Panc1 (cell line): ENCODE measurements at regions not wholly inside any gene's neighbourhood (a gene's known extent, or its start where the extent isn't known, plus 50 kb on each side); places are given as distances from the start of the nearest gene placed in this dataset.

Experiments used
- ATAC-seq: fragments of 200-7000 bp; cut with Tn5 transposase; 2 replicates; pipeline ENCODE4 v1.9.1; 2020; ENCODE audit warnings: mild to moderate bottlenecking, moderate library complexity
- BruUV-seq: library from RNA; stranded (reverse); fragments of 400-500 nt; replicated peaks from 2 replicates; lab custom pipeline; 2021; lab: Mats Ljungman, UMichigan
- CTCF ChIA-PET: fragments of 300-600 bp; sonication (Branson Sonifier 250); formaldehyde crosslinking; loops from one replicate; lab custom pipeline; 2022; ENCODE audit warnings: antibody characterized with exemption; lab: Charles Lee
- POLR2A ChIA-PET: fragments of 300-600 bp; sonication (Branson Sonifier 250); formaldehyde crosslinking; loops from one replicate; lab custom pipeline; 2022; ENCODE audit warnings: antibody characterized with exemption; lab: Charles Lee
- DNase-seq: peaks from one replicate; pipeline ENCODE4 v3.0.0-alpha.2; 2010; ENCODE audit warnings: low read depth, low spot score
- H3K27ac ChIP-seq: 2 replicates; pipeline ENCODE4 v1.5.1; 2011; ENCODE audit warnings: mild to moderate bottlenecking, low read length, inconsistent platforms
- H3K27me3 ChIP-seq: fragments of 200-500 bp; sonication (Bioruptor generic); 2 replicates; pipeline ENCODE4 v1.6.0; 2014; ENCODE audit warnings: low read length, inconsistent platforms; ENCODE audit not compliant: control insufficient read depth, insufficient read depth
- H3K36me3 ChIP-seq: fragments of 200-500 bp; sonication (Bioruptor generic); 2 replicates; pipeline ENCODE4 v1.5.1; 2014; ENCODE audit warnings: inconsistent platforms, mild to moderate bottlenecking, low read length, moderate library complexity; ENCODE audit not compliant: control insufficient read depth, insufficient read depth
- H3K4me1 ChIP-seq: 2 replicates; pipeline ENCODE4 v1.5.1; 2011; ENCODE audit warnings: inconsistent platforms, mild to moderate bottlenecking, low read length, moderate library complexity; ENCODE audit not compliant: control insufficient read depth, insufficient read depth
- H3K4me3 ChIP-seq, 2 experiments: 2 replicates each; pipeline ENCODE4 v1.5.1; 2011 to 2012; ENCODE audit warnings: low read depth in 2 of 2, low read length in 2 of 2, mild to moderate bottlenecking in 2 of 2, inconsistent platforms in 1 of 2, moderate library complexity in 1 of 2
- H3K9me3 ChIP-seq: fragments of 200-500 bp; sonication (Bioruptor generic); 2 replicates; pipeline ENCODE4 v1.5.1; 2014; ENCODE audit warnings: low read depth, mild to moderate bottlenecking, inconsistent platforms, low read length, moderate library complexity; ENCODE audit not compliant: control insufficient read depth, insufficient read depth
- CTCF ChIP-seq: fragments of 450-650 bp; IDR thresholded peaks from 2 replicates; pipeline ENCODE4 v1.5.1; 2017; ENCODE audit warnings: mild to moderate bottlenecking
- POLR2AphosphoS5 ChIP-seq: IDR thresholded peaks from 2 replicates; pipeline ENCODE4 v1.6.1; 2012; ENCODE audit warnings: mild to moderate bottlenecking, low read depth, low read length, moderate library complexity
- REST ChIP-seq, 2 experiments: IDR thresholded peaks; 2 replicates each; pipeline ENCODE4 v1.6.1; 2011 to 2012; ENCODE audit warnings: low read depth in 2 of 2, control low read depth in 1 of 2, low read length in 1 of 2, mild to moderate bottlenecking in 1 of 2, moderate library complexity in 1 of 2; ENCODE audit not compliant: insufficient read depth in 1 of 2
- SIN3A ChIP-seq: IDR thresholded peaks from 2 replicates; pipeline ENCODE4 v1.6.1; 2012; ENCODE audit warnings: low read depth, mild to moderate bottlenecking, low read length, moderate library complexity, borderline replicate concordance; ENCODE audit not compliant: insufficient read depth
- TCF7L2 ChIP-seq: IDR thresholded peaks from 2 replicates; pipeline ENCODE4 v1.6.1; 2011; ENCODE audit warnings: mild to moderate bottlenecking, low read depth, low read length, inconsistent platforms
- in situ Hi-C: cut with HindIII; loops from 2 replicates; pipeline ENCODE4 v1.10.0; 2016; ENCODE audit warnings: low sequenced_read_pairs, low pct_unique_long_range_greater_than_20kb
- intact Hi-C: fragments of 100-400 bp; cut with micrococcal nuclease; formaldehyde crosslinking; loops from one replicate; pipeline ENCODE4 v1.10.0; 2022; ENCODE audit not compliant: unreplicated experiment

- ATAC-seq, result no peak
- DNase-seq, result no peak
- ChIA-PET CTCF (no interaction called here), POLR2A (no interaction called here)
- no peak overlapping the region for H3K4me3 ChIP-seq
- no peaks in the 10 kb centered on the region for H3K9me3 ChIP-seq
- no TSS peak for BruUV-seq
- intact Hi-C loops (no loop called here), in situ Hi-C loops (no loop called here)
- H3K36me3 ChIP-seq, result no peaks in the 10 kb centered on the region
- TF ChIP-seq POLR2AphosphoS5, result no peak
- TF ChIP-seq TCF7L2, result no peak
- no peak for TF ChIP-seq SIN3A
- TF ChIP-seq REST (IDR thresholded peaks at IDR 0.05; ENCODE audit: insufficient read depth in 1 of 2, low read depth in 2 of 2, low read length in 1 of 2), result no peak
- TF ChIP-seq CTCF, result no peak
- H3K4me1 ChIP-seq, result no peaks in the 10 kb centered on the region
- no peak overlapping the region for H3K27ac ChIP-seq
- peaks cover 47% of the 10 kb centered on the region for H3K27me3 ChIP-seq
Observed at GRCh38 chr10:123606006-123606405, 60.1 kb upstream of the GPR26 start.

- TF ChIP-seq TCF7L2 (no peak), POLR2AphosphoS5 (no peak), SIN3A (no peak), CTCF (no peak)
- no peak overlapping the region for H3K4me3 ChIP-seq
- in situ Hi-C loops (no loop called here), intact Hi-C loops (no loop called here)
- H3K36me3 ChIP-seq, result no peaks in the 10 kb centered on the region
- POLR2A ChIA-PET, result no interaction called here
- DNase-seq, result no peak
- no TSS peak for BruUV-seq
- no peak overlapping the region for H3K27ac ChIP-seq
- ATAC-seq, result no peak
- CTCF ChIA-PET, result no interaction called here
- H3K4me1 ChIP-seq, result no peaks in the 10 kb centered on the region
- no peaks in the 10 kb centered on the region for H3K9me3 ChIP-seq
- H3K27me3 ChIP-seq, result peaks cover 50% of the 10 kb centered on the region
Observed at GRCh38 chr10:123606955-123607354, 59.2 kb upstream of the GPR26 start.

- no peak overlapping the region for H3K4me3 ChIP-seq
- POLR2A ChIA-PET, result no interaction called here
- ATAC-seq (no peak), DNase-seq (no peak)
- BruUV-seq, result no TSS peak
- H3K9me3 ChIP-seq, result no peaks in the 10 kb centered on the region
- no peak overlapping the region for H3K27ac ChIP-seq
- intact Hi-C loops, result no loop called here
- CTCF ChIA-PET, result no interaction called here
- no peaks in the 10 kb centered on the region for H3K4me1 ChIP-seq
- H3K36me3 ChIP-seq, result no peaks in the 10 kb centered on the region
- in situ Hi-C loops, result no loop called here
- TF ChIP-seq TCF7L2 (no peak), REST (IDR thresholded peaks at IDR 0.05; ENCODE audit: insufficient read depth in 1 of 2, low read depth in 2 of 2, low read length in 1 of 2) (no peak)
- peaks cover 50% of the 10 kb centered on the region for H3K27me3 ChIP-seq
Observed at GRCh38 chr10:123607386-123607785, 58.8 kb upstream of the GPR26 start.
